ENCODE measurements at regions not wholly inside any gene's neighbourhood (a gene's known extent, or its start where the extent isn't known, plus 50 kb on each side); places are given as distances from the start of the nearest gene placed in this dataset.

GRCh38 chr6:11398451-11399326 lies 138.9 kb upstream of the TMEM170B start:
- peaks cover 6 to 20% (median 8%) of the 10 kb centered on the region in 4 donors for H3K4me1 ChIP-seq
- H3K36me3 ChIP-seq = no peaks in the 10 kb centered on the region
- no peaks in the 10 kb centered on the region for H3K9me3 ChIP-seq
- H3K27ac ChIP-seq = peak overlapping the region in 1 of 4 donors; percentile 27
- H3K27me3 ChIP-seq = no peaks in the 10 kb centered on the region
- H3K4me3 ChIP-seq = no peak overlapping the region
- DNase-seq (no peak), ATAC-seq (ENCODE audit: low FRiP score in 2 of 2) (no peak)
- TF ChIP-seq CTCF (IDR thresholded peaks at IDR 0.05) = no peak
- 72 to 73% methylated on average over 6 of the region's 6 CpGs for WGBS, 2 donors

DNA sequence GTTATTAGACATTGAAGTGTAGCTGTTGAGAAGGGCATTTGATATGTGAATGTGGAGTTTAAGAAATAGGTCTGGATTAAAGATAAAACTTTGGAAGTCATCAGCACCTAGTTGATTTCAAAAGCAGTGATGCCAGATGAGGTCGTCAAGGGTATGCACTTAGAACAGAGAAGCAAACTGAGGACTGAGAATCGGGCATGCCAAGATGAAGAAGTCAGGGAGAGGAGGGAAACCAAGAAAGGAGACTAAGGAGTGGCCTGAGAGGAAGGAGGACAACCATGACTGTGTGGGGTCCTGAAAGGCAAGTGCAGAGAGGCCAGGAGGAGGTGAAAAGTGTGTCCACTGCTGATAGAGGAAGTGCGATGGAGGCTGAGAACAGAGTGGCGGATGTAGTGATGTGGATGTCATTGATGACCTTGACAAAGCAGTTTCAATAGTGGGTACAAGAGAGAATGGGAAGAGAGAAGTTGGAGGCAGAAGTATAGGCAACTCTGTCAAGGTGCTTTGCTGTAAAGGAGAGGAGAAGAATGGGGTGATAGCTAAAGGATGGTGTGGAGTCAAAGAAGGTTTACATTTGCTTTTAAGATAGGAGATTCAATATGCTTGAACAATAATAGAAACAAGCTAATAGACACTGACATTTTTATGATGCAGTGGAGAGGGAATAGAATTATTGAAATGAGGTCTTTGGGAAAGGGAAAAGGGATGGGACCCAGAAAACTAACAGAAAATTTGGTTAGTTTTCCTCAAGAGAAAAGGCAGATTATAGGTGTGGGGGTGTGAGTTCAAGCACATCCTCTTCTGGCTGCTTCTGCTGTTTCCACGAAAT lies 139.7 kb upstream of the TMEM170B start:
- peak overlapping the region in 1 of 4 donors; percentile 27 for H3K27ac ChIP-seq
- DNase-seq (no peak), ATAC-seq (ENCODE audit: low FRiP score in 2 of 2) (no peak)
- H3K27me3 ChIP-seq = no peaks in the 10 kb centered on the region
- no peak overlapping the region for H3K4me3 ChIP-seq
- TF ChIP-seq EP300 (IDR thresholded peaks at IDR 0.05) (no peak), POLR2AphosphoS5 (IDR thresholded peaks at IDR 0.05) (no peak), CTCF (IDR thresholded peaks at IDR 0.05) (no peak), POLR2A (IDR thresholded peaks at IDR 0.05) (no peak)
- no peaks in the 10 kb centered on the region for H3K36me3 ChIP-seq
- peaks cover 12 to 26% (median 16%) of the 10 kb centered on the region in 4 donors for H3K4me1 ChIP-seq
- no peaks in the 10 kb centered on the region for H3K9me3 ChIP-seq
- WGBS, 2 donors = 66 to 89% methylated on average over 5 of the region's 5 CpGs

- Histone ChIP-seq H3K4me3 (no peak overlapping the region), H3K36me3 (no peaks in the 10 kb centered on the region), H3K27ac (no peak overlapping the region), H3K9me3 (no peaks in the 10 kb centered on the region), H3K4me1 (peaks cover 18 to 31% (median 20%) of the 10 kb centered on the region in 4 donors), H3K27me3 (no peaks in the 10 kb centered on the region)
- whole genome bisulfite sequencing, 2 donors = 97 to 99% methylated on average over 3 of the region's 3 CpGs
- ATAC-seq (ENCODE audit: low FRiP score in 2 of 2) (no peak), DNase-seq (no peak)
- no peak for TF ChIP-seq CTCF (IDR thresholded peaks at IDR 0.05)
- TF ChIP-seq EP300 (IDR thresholded peaks at IDR 0.05) = no peak
- TF ChIP-seq POLR2A (IDR thresholded peaks at IDR 0.05) = no peak
- TF ChIP-seq POLR2AphosphoS5 (IDR thresholded peaks at IDR 0.05) = no peak
These were observed 140.7 kb upstream of the TMEM170B start for GRCh38 chr6:11396860-11397259.

DNA sequence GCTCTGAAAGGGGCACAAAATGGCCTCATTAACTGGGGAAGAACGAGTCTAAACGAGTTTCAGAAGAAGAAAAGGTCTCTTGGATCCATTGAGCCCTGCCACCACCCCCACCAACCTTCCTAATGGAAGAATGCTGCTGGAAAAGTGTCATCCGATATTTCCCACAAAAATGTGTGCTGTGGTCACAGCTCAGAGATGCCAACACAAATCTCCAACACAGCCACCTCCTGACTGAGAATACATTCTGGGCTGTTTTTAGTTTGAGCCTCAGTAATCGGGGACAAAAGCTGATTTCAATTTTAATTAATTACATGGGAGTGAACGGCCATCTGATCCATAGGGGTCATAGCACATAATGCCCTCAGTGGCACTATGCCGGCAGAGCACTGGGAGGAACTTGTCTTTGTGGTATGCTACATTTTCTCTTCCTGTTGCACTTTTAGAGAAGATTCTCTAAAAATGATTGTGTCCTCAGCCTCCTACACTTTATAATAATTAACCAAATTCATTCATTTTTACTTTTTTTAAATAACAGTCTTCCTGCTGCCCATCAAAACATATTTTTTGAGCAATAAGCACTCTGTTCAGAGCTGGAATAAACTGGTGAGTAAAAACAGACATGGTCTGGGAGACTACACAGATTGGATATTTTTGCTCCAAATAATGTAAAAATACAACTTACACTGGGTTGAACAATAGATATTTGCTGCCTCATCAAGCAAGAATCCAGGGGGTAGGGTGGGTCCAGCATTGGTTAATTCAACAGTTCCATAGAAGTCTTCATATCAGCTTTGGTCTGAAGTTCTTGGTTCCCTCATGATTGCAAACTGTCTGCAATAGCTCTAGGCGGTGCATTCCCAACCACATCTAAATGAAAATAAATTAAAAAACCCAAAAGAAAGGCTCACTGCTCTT lies 143.6 kb upstream of the TMEM170B start:
- TF ChIP-seq EP300 (IDR thresholded peaks at IDR 0.05) (no peak), POLR2A (IDR thresholded peaks at IDR 0.05) (no peak), POLR2AphosphoS5 (IDR thresholded peaks at IDR 0.05) (no peak), CTCF (IDR thresholded peaks at IDR 0.05) (no peak)
- H3K4me1 ChIP-seq = peaks cover 28 to 42% (median 38%) of the 10 kb centered on the region in 4 donors
- H3K36me3 ChIP-seq = no peaks in the 10 kb centered on the region
- DNase-seq (no peak), ATAC-seq (ENCODE audit: low FRiP score in 2 of 2) (no peak)
- H3K9me3 ChIP-seq = no peaks in the 10 kb centered on the region
- WGBS, 2 donors = 77 to 84% methylated on average over 7 of the region's 7 CpGs
- no peaks in the 10 kb centered on the region for H3K27me3 ChIP-seq
- no peak overlapping the region for H3K4me3 ChIP-seq
- H3K27ac ChIP-seq = peak overlapping the region; percentile 49 to 80 (median 66)

Measured in upper lobe of left lung (tissue), 6 donors.